Sigmoid colon (tissue), 6 donors: ENCODE measurements at regions not wholly inside any gene's neighbourhood (a gene's known extent, or its start where the extent isn't known, plus 50 kb on each side); places are given as distances from the start of the nearest gene placed in this dataset.

Experiments used
- DNase-seq: peaks from one replicate; pipeline ENCODE4 v3.0.0-alpha.2; 2019
- H3K27ac ChIP-seq, 4 donors: fragments of 200-600 bp; sonication (generic); one replicate each; pipeline ENCODE4 v1.5.1; 2016 to 2019; ENCODE audit warnings: mild to moderate bottlenecking in 1 of 4
- H3K27me3 ChIP-seq, 3 donors: fragments of 200-600 bp; sonication (generic); one replicate each; pipeline ENCODE4 v1.5.1; 2019; ENCODE audit warnings: mild to moderate bottlenecking in 1 of 3
- H3K36me3 ChIP-seq, 4 donors: fragments of 200-600 bp; sonication (generic); one replicate each; pipeline ENCODE4 v1.5.1; 2016 to 2019
- H3K4me1 ChIP-seq, 4 donors: fragments of 200-600 bp; sonication (generic); one replicate each; pipeline ENCODE4 v1.5.1; 2017 to 2019
- H3K4me3 ChIP-seq, 4 donors: fragments of 200-600 bp; sonication (generic); one replicate each; pipeline ENCODE4 v1.5.1; 2017 to 2019; ENCODE audit warnings: mild to moderate bottlenecking in 2 of 4, moderate library complexity in 1 of 4
- H3K9me3 ChIP-seq, 4 donors: fragments of 200-600 bp in 3 of 4; sonication (generic) in 3 of 4; one replicate each; pipeline versions ENCODE4 v1.5.1 to v1.6.1; 2013 to 2019
- CTCF ChIP-seq, 4 experiments: fragments of 450-650 bp in 3 of 4; fragments of 200-600 bp in 1 of 4; IDR thresholded peaks; one replicate each; pipeline ENCODE4 v1.5.1; 2016 to 2019; ENCODE audit warnings: antibody characterized with exemption in 4 of 4, mild to moderate bottlenecking in 3 of 4, moderate library complexity in 2 of 4
- EP300 ChIP-seq, 4 donors: sonication (generic); formaldehyde crosslinking; IDR thresholded peaks; one replicate each; pipeline ENCODE4 v1.6.1; 2017; ENCODE audit warnings: antibody characterized with exemption in 4 of 4
- POLR2A ChIP-seq, 2 donors: fragments of 450-650 bp; IDR thresholded peaks; one replicate each; pipeline ENCODE4 v1.6.1; 2016; ENCODE audit warnings: antibody characterized with exemption in 2 of 2, mild to moderate bottlenecking in 2 of 2, moderate library complexity in 2 of 2
- POLR2AphosphoS5 ChIP-seq, 4 donors: sonication (generic); formaldehyde crosslinking; IDR thresholded peaks; one replicate each; pipeline ENCODE4 v1.6.1; 2017; ENCODE audit warnings: antibody characterized with exemption in 4 of 4
- WGBS, 2 donors: extraction: QIAGEN DNeasy Blood & Tissue Kit; methylation state at CpG; one replicate each; pipeline ENCODE4 v1.1.7; 2013; 5-methylcytosine and 5-hydroxymethylcytosine counted together
- intact Hi-C: fragments of 100-400 bp; cut with DNase I; formaldehyde crosslinking; loops from one replicate; pipeline ENCODE4 v1.15.1; 2023
- donor health status: healthy with polysubstance abuse.
- donor health status: healthy.

- TF ChIP-seq POLR2AphosphoS5 (IDR thresholded peaks at IDR 0.05), result no peak
- TF ChIP-seq CTCF (IDR thresholded peaks at IDR 0.05), result no peak
- no peak for TF ChIP-seq POLR2A (IDR thresholded peaks at IDR 0.05)
- no peak for TF ChIP-seq EP300 (IDR thresholded peaks at IDR 0.05)
- 64 to 85% methylated on average over 5 of the region's 5 CpGs for WGBS, 2 donors
- intact Hi-C loops, result loop anchor here (5.0 kb wide), 1 partner anchor 430 kb away; no protein-coding TSS in a partner anchor
Measured at GRCh38 chr13:106987427-106987785, 419.5 kb upstream of the ARGLU1 start.

GRCh38 chr13:106986687-106987426, 418.9 kb upstream of the ARGLU1 start:
- Histone ChIP-seq H3K36me3 (no peaks in the 10 kb centered on the region), H3K27ac (no peak overlapping the region), H3K27me3 (no peaks in the 10 kb centered on the region), H3K4me3 (no peak overlapping the region), H3K9me3 (no peaks in the 10 kb centered on the region), H3K4me1 (no peaks in the 10 kb centered on the region)
- DNase-seq, result no peak
- intact Hi-C loops, result loop anchor here (5.0 kb wide), 1 partner anchor 430 kb away; no protein-coding TSS in a partner anchor
- 84 to 88% methylated on average over 10 of the region's 10 CpGs for WGBS, 2 donors
- no peak for TF ChIP-seq POLR2A (IDR thresholded peaks at IDR 0.05)
- TF ChIP-seq EP300 (IDR thresholded peaks at IDR 0.05), result no peak
- no peak for TF ChIP-seq POLR2AphosphoS5 (IDR thresholded peaks at IDR 0.05)
- no peak for TF ChIP-seq CTCF (IDR thresholded peaks at IDR 0.05)

More at GRCh38 chr13:106987427-106987785, 419.5 kb upstream of the ARGLU1 start:
- DNase-seq, result no peak
- Histone ChIP-seq H3K27ac (no peak overlapping the region), H3K36me3 (no peaks in the 10 kb centered on the region), H3K4me1 (no peaks in the 10 kb centered on the region), H3K9me3 (no peaks in the 10 kb centered on the region), H3K4me3 (no peak overlapping the region), H3K27me3 (no peaks in the 10 kb centered on the region)

- no peaks in the 10 kb centered on the region for H3K36me3 ChIP-seq
- TF ChIP-seq POLR2AphosphoS5 (IDR thresholded peaks at IDR 0.05) (no peak), POLR2A (IDR thresholded peaks at IDR 0.05) (no peak), CTCF (IDR thresholded peaks at IDR 0.05) (no peak), EP300 (IDR thresholded peaks at IDR 0.05) (no peak)
- H3K4me1 ChIP-seq, result no peaks in the 10 kb centered on the region
- H3K27me3 ChIP-seq, result no peaks in the 10 kb centered on the region
- DNase-seq, result no peak
- intact Hi-C loops, result loop anchor here (5.0 kb wide), 1 partner anchor 431 kb away; no protein-coding TSS in a partner anchor
- no peaks in the 10 kb centered on the region for H3K9me3 ChIP-seq
- 73 to 74% methylated on average over 7 of the region's 7 CpGs for WGBS, 2 donors
- H3K4me3 ChIP-seq, result no peak overlapping the region
- H3K27ac ChIP-seq, result no peak overlapping the region
Measured at GRCh38 chr13:106986033-106986484, 418.1 kb upstream of the ARGLU1 start.

GRCh38 chr13:106985481-106985880, 417.5 kb upstream of the ARGLU1 start:
- Histone ChIP-seq H3K27ac (no peak overlapping the region), H3K9me3 (no peaks in the 10 kb centered on the region), H3K27me3 (no peaks in the 10 kb centered on the region), H3K4me3 (no peak overlapping the region), H3K4me1 (no peaks in the 10 kb centered on the region), H3K36me3 (no peaks in the 10 kb centered on the region)
- WGBS, 2 donors, result 87 to 89% methylated on average over 3 of the region's 3 CpGs
- TF ChIP-seq POLR2AphosphoS5 (IDR thresholded peaks at IDR 0.05), result no peak
- TF ChIP-seq POLR2A (IDR thresholded peaks at IDR 0.05), result no peak
- TF ChIP-seq CTCF (IDR thresholded peaks at IDR 0.05), result no peak
- TF ChIP-seq EP300 (IDR thresholded peaks at IDR 0.05), result no peak
- DNase-seq, result no peak
- intact Hi-C loops, result loop anchor here (5.0 kb wide), 1 partner anchor 432 kb away; no protein-coding TSS in a partner anchor
